Calu3 (cell line): ENCODE measurements at regions not wholly inside any gene's neighbourhood (a gene's known extent, or its start where the extent isn't known, plus 50 kb on each side); places are given as distances from the start of the nearest gene placed in this dataset.

Experiments
- BruUV-seq: library from RNA; stranded (reverse); fragments of 400-500 nt; replicated peaks from 2 replicates; lab custom pipeline; 2021; lab: Mats Ljungman, UMichigan
- CTCF ChIA-PET: fragments of 300-600 bp; sonication (Branson Sonifier 250); formaldehyde crosslinking; loops from one replicate; lab custom pipeline; 2022; ENCODE audit warnings: antibody characterized with exemption; lab: Charles Lee
- DNase-seq: peaks from one replicate; pipeline ENCODE4 v3.0.0; 2022
- H3K27ac Mint-ChIP-seq: one replicate; pipeline ENCODE4 v1.8.0; 2022; ENCODE audit warnings: mixed read lengths; ENCODE audit not compliant: unreplicated experiment
- H3K27me3 Mint-ChIP-seq: one replicate; pipeline ENCODE4 v1.8.0; 2022; ENCODE audit warnings: mixed read lengths; ENCODE audit not compliant: unreplicated experiment
- H3K36me3 Mint-ChIP-seq: one replicate; pipeline ENCODE4 v1.8.0; 2022; ENCODE audit warnings: mild to moderate bottlenecking, moderate library complexity, mixed read lengths; ENCODE audit not compliant: insufficient read depth, unreplicated experiment
- H3K4me1 Mint-ChIP-seq: one replicate; pipeline ENCODE4 v1.8.0; 2022; ENCODE audit warnings: mild to moderate bottlenecking, low read depth, mixed read lengths; ENCODE audit not compliant: unreplicated experiment
- H3K4me3 Mint-ChIP-seq: one replicate; pipeline ENCODE4 v1.8.0; 2022; ENCODE audit warnings: mild to moderate bottlenecking, low read depth, moderate library complexity, mixed read lengths; ENCODE audit not compliant: unreplicated experiment
- H3K9me3 Mint-ChIP-seq: one replicate; pipeline ENCODE4 v1.8.0; 2022; ENCODE audit warnings: low read depth, mixed read lengths; ENCODE audit not compliant: unreplicated experiment
- CTCF ChIP-seq: fragments of 200-600 bp; IDR thresholded peaks from one replicate; pipeline ENCODE4 v1.8.0; 2022; ENCODE audit warnings: antibody characterized with exemption; ENCODE audit not compliant: unreplicated experiment
- intact Hi-C: fragments of 100-400 bp; cut with micrococcal nuclease; formaldehyde crosslinking; loops from one replicate; pipeline ENCODE4 v1.10.0; 2022; ENCODE audit not compliant: unreplicated experiment

GRCh38 chr5:56606192-56606591 is 209.2 kb upstream of the MAP3K1 start:
- no TSS peak for BruUV-seq
- no peaks in the 10 kb centered on the region for H3K27me3 Mint-ChIP-seq
- H3K4me3 Mint-ChIP-seq: no peak overlapping the region
- no peak for DNase-seq
- TF ChIP-seq CTCF: no peak
- H3K9me3 Mint-ChIP-seq: no peaks in the 10 kb centered on the region
- no peaks in the 10 kb centered on the region for H3K36me3 Mint-ChIP-seq
- intact Hi-C loops: no loop called here
- peaks cover 9% of the 10 kb centered on the region for H3K4me1 Mint-ChIP-seq
- CTCF ChIA-PET: interaction anchor here (0.7 kb wide), 1 partner anchor 10 kb away, joined by 3 read pairs; no protein-coding TSS in a partner anchor
- no peak overlapping the region for H3K27ac Mint-ChIP-seq

GRCh38 chr5:56605231-56605630 is 210.1 kb upstream of the MAP3K1 start:
- CTCF ChIA-PET: no interaction called here
- DNase-seq: no peak
- Mint-ChIP-seq H3K4me3 (no peak overlapping the region), H3K9me3 (no peaks in the 10 kb centered on the region), H3K27ac (no peak overlapping the region), H3K4me1 (peaks cover 9% of the 10 kb centered on the region), H3K36me3 (no peaks in the 10 kb centered on the region), H3K27me3 (no peaks in the 10 kb centered on the region)
- TF ChIP-seq CTCF: no peak
- intact Hi-C loops: no loop called here
- no TSS peak for BruUV-seq

- DNase-seq: no peak
- BruUV-seq: no TSS peak
- Mint-ChIP-seq H3K4me3 (no peak overlapping the region), H3K36me3 (no peaks in the 10 kb centered on the region), H3K9me3 (peaks cover 2% of the 10 kb centered on the region), H3K27me3 (no peaks in the 10 kb centered on the region), H3K27ac (no peak overlapping the region), H3K4me1 (no peaks in the 10 kb centered on the region)
- TF ChIP-seq CTCF: no peak
- CTCF ChIA-PET: interaction anchor here (0.7 kb wide), 1 partner anchor 108 kb away, joined by 3 read pairs; no protein-coding TSS in a partner anchor
- intact Hi-C loops: no loop called here
Observed at GRCh38 chr5:56601641-56602071, 213.7 kb upstream of the MAP3K1 start.

- H3K4me3 Mint-ChIP-seq: no peak overlapping the region
- H3K27ac Mint-ChIP-seq: no peak overlapping the region
- intact Hi-C loops: no loop called here
- H3K9me3 Mint-ChIP-seq: peaks cover 3% of the 10 kb centered on the region
- no peak for DNase-seq
- TF ChIP-seq CTCF: no peak
- H3K36me3 Mint-ChIP-seq: no peaks in the 10 kb centered on the region
- CTCF ChIA-PET: interaction anchor here (0.7 kb wide), 1 partner anchor 649 kb away, joined by 5 read pairs; no protein-coding TSS in a partner anchor
- no peaks in the 10 kb centered on the region for H3K4me1 Mint-ChIP-seq
- no TSS peak for BruUV-seq
- H3K27me3 Mint-ChIP-seq: no peaks in the 10 kb centered on the region
Observed at GRCh38 chr5:56598941-56599340, 216.4 kb upstream of the MAP3K1 start.
